Esophagus squamous epithelium (tissue), 5 donors: ENCODE measurements at regions not wholly inside any gene's neighbourhood (a gene's known extent, or its start where the extent isn't known, plus 50 kb on each side); places are given as distances from the start of the nearest gene placed in this dataset.

Experiments used
- DNase-seq: peaks from one replicate; lab custom pipeline; 2025; lab: John Stamatoyannopoulos, UW
- H3K27ac ChIP-seq, 4 donors: fragments of 200-600 bp; sonication (generic); one replicate each; pipeline ENCODE4 v1.5.1; 2016 to 2019; ENCODE audit warnings: mild to moderate bottlenecking in 1 of 4
- H3K27me3 ChIP-seq, 4 donors: fragments of 200-600 bp; sonication (generic); 1 replicate in 3 of 4; 2 replicates in 1 of 4; pipeline versions ENCODE4 v1.5.1 to v1.6.0; 2017 to 2021; ENCODE audit warnings: antibody characterized with exemption in 1 of 4
- H3K36me3 ChIP-seq, 3 donors: fragments of 200-600 bp; sonication (generic); one replicate each; pipeline ENCODE4 v1.5.1; 2016 to 2019
- H3K4me1 ChIP-seq, 3 donors: fragments of 200-600 bp; sonication (generic); one replicate each; pipeline ENCODE4 v1.5.1; 2017 to 2019
- H3K4me3 ChIP-seq, 4 donors: fragments of 200-600 bp; sonication (generic); 1 replicate in 3 of 4; 2 replicates in 1 of 4; pipeline ENCODE4 v1.5.1; 2016 to 2019; ENCODE audit warnings: mild to moderate bottlenecking in 2 of 4, moderate library complexity in 1 of 4
- H3K9me3 ChIP-seq, 3 donors: fragments of 200-600 bp; sonication (generic); one replicate each; pipeline ENCODE4 v1.5.1; 2016 to 2019
- POLR2A ChIP-seq, 4 donors: fragments of 450-650 bp; IDR thresholded peaks; one replicate each; pipeline ENCODE4 v1.6.1; 2017; ENCODE audit warnings: antibody characterized with exemption in 4 of 4, mild to moderate bottlenecking in 4 of 4, moderate library complexity in 3 of 4
- WGBS, 2 donors: methylation state at CpG; one replicate each; pipeline ENCODE4 v1.1.5; 2018; 5-methylcytosine and 5-hydroxymethylcytosine counted together
- intact Hi-C: fragments of 100-400 bp; cut with DNase I; formaldehyde crosslinking; loops from one replicate; pipeline ENCODE4 v1.15.0; 2022
- TF ChIP-seq, protein P1 (sequence below), 6 experiments: fragments of 450-650 bp in 4 of 6; fragments of 200-600 bp in 2 of 6; sonication (generic) in 2 of 6; IDR thresholded peaks; one replicate each; pipeline ENCODE4 v1.5.1; 2016 to 2019; ENCODE audit warnings: antibody characterized with exemption in 6 of 6, mild to moderate bottlenecking in 4 of 6, moderate library complexity in 4 of 6
- donor health status: DM: yes; HTN: yes; CAD: no.

- H3K27me3 ChIP-seq: no peaks in the 10 kb centered on the region
- no peak for DNase-seq
- 45 to 97% methylated on average over 2 to 3 of the region's 3 CpGs for WGBS, 2 donors
- intact Hi-C loops: no loop called here
- H3K4me1 ChIP-seq: no peaks in the 10 kb centered on the region
- no peak overlapping the region for H3K4me3 ChIP-seq
- H3K27ac ChIP-seq: no peak overlapping the region
- H3K36me3 ChIP-seq: no peaks in the 10 kb centered on the region
- TF ChIP-seq, protein P1, sequence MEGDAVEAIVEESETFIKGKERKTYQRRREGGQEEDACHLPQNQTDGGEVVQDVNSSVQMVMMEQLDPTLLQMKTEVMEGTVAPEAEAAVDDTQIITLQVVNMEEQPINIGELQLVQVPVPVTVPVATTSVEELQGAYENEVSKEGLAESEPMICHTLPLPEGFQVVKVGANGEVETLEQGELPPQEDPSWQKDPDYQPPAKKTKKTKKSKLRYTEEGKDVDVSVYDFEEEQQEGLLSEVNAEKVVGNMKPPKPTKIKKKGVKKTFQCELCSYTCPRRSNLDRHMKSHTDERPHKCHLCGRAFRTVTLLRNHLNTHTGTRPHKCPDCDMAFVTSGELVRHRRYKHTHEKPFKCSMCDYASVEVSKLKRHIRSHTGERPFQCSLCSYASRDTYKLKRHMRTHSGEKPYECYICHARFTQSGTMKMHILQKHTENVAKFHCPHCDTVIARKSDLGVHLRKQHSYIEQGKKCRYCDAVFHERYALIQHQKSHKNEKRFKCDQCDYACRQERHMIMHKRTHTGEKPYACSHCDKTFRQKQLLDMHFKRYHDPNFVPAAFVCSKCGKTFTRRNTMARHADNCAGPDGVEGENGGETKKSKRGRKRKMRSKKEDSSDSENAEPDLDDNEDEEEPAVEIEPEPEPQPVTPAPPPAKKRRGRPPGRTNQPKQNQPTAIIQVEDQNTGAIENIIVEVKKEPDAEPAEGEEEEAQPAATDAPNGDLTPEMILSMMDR (IDR thresholded peaks at IDR 0.05): no peak
- no peak for TF ChIP-seq POLR2A (IDR thresholded peaks at IDR 0.05)
- no peaks in the 10 kb centered on the region for H3K9me3 ChIP-seq
These were observed 250.2 kb downstream of the SH2D4B start for GRCh38 chr10:80787952-80788351.

- TF ChIP-seq, protein P1 (IDR thresholded peaks at IDR 0.05): no peak
- no peak for TF ChIP-seq POLR2A (IDR thresholded peaks at IDR 0.05)
- intact Hi-C loops: no loop called here
- Histone ChIP-seq H3K36me3 (no peaks in the 10 kb centered on the region), H3K4me3 (no peak overlapping the region), H3K27me3 (no peaks in the 10 kb centered on the region), H3K27ac (no peak overlapping the region), H3K9me3 (no peaks in the 10 kb centered on the region), H3K4me1 (no peaks in the 10 kb centered on the region)
- 61 to 79% methylated on average over 3 of the region's 3 CpGs for WGBS, 2 donors
- no peak for DNase-seq
These were observed 257.3 kb downstream of the SH2D4B start for GRCh38 chr10:80794994-80795393.

GRCh38 chr10:80805343-80806020 lies 267.8 kb downstream of the SH2D4B start:
- TF ChIP-seq POLR2A (IDR thresholded peaks at IDR 0.05): no peak
- TF ChIP-seq, protein P1 (IDR thresholded peaks at IDR 0.05): no peak
- H3K27me3 ChIP-seq: no peaks in the 10 kb centered on the region
- no peak for DNase-seq
- WGBS, 2 donors: 68 to 79% methylated on average over 2 of the region's 2 CpGs
- intact Hi-C loops: no loop called here
- H3K27ac ChIP-seq: no peak overlapping the region
- H3K4me3 ChIP-seq: no peak overlapping the region
- peaks cover 0 to 16% (median 3%) of the 10 kb centered on the region in 3 donors for H3K9me3 ChIP-seq
- no peaks in the 10 kb centered on the region for H3K36me3 ChIP-seq
- no peaks in the 10 kb centered on the region for H3K4me1 ChIP-seq

DNA sequence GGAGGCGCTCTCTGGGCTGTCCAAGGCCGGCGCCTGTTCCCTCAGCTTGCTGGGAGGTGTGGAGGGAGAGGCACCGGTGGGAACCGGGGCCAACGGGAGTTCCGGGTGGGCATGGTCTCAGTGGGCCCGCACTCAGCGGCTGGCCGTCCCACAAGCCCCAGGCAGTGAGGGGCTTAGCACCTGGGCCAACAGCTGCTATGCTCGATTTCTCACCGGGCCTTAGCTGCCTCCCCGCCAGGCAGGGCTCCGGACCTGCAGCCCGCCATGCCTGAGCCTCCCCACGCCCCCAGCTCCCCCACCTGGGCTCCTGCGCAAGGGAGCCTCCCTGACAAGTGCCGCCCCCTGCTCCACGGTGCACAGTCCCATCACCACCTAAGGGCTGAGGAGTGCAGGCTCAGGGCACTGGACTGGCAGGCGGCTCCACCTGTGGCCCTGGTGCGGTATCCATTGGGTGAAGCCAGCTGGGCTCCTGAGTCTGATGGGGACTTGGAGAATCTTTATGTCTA lies 276.5 kb downstream of the SH2D4B start:
- 100% methylated on average over 2 of the region's 21 CpGs; no CpG with 5 or more reads in 1 of the 2 donors for WGBS, 2 donors
- no peaks in the 10 kb centered on the region for H3K4me1 ChIP-seq
- no peak overlapping the region for H3K27ac ChIP-seq
- no peaks in the 10 kb centered on the region for H3K27me3 ChIP-seq
- H3K36me3 ChIP-seq: no peaks in the 10 kb centered on the region
- no peak for DNase-seq
- intact Hi-C loops: no loop called here
- no peaks in the 10 kb centered on the region for H3K9me3 ChIP-seq
- no peak overlapping the region for H3K4me3 ChIP-seq
- TF ChIP-seq, protein P1 (IDR thresholded peaks at IDR 0.05): no peak
- no peak for TF ChIP-seq POLR2A (IDR thresholded peaks at IDR 0.05)

DNA sequence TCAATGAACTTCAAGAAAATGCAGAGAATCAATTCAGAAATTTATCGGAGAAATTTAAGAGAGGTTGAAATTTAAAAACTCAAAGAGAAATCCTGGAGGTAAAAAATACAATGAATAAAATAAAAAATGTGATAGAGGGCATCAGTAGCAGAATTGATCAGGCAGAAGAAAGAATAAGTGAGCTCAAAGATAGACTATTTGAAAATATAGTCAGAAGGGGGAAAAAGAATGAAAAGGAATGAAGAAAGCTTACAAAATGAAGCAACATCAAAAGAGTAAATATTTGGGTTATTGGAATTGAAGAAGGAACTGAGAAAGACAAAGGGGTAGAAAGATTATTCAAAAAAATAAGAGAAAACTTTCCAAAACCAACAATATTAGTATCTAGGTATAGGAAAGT lies 291.4 kb downstream of the SH2D4B start:
- 89 to 100% methylated on average over 1 of the region's 1 CpG for WGBS, 2 donors
- no peaks in the 10 kb centered on the region for H3K27me3 ChIP-seq
- no peak overlapping the region for H3K27ac ChIP-seq
- intact Hi-C loops: no loop called here
- no peak for TF ChIP-seq POLR2A (IDR thresholded peaks at IDR 0.05)
- TF ChIP-seq, protein P1 (IDR thresholded peaks at IDR 0.05): no peak
- H3K4me1 ChIP-seq: no peaks in the 10 kb centered on the region
- no peak overlapping the region for H3K4me3 ChIP-seq
- H3K36me3 ChIP-seq: no peaks in the 10 kb centered on the region
- no peak for DNase-seq
- peaks cover 0 to 26% (median 0%) of the 10 kb centered on the region in 3 donors for H3K9me3 ChIP-seq
